Endothelial cell of umbilical vein (primary cell): ENCODE measurements at regions not wholly inside any gene's neighbourhood (a gene's known extent, or its start where the extent isn't known, plus 50 kb on each side); places are given as distances from the start of the nearest gene placed in this dataset.

Source experiments
- BruUV-seq: library from RNA; stranded (reverse); fragments of 400-500 nt; replicated peaks from 2 replicates; lab custom pipeline; 2021; lab: Mats Ljungman, UMichigan
- CTCF ChIA-PET: fragments of 300-600, 350-600 bp; sonication (Branson Sonifier 250); formaldehyde crosslinking; loops from one replicate; lab custom pipeline; 2021; ENCODE audit warnings: antibody characterized with exemption, inconsistent platforms; lab: Charles Lee
- POLR2A ChIA-PET: fragments of 300-600, 350-600 bp; sonication (Branson Sonifier 250); formaldehyde crosslinking; loops from one replicate; lab custom pipeline; 2021; ENCODE audit warnings: antibody characterized with exemption, inconsistent platforms; lab: Charles Lee
- DNase-seq: peaks from one replicate; pipeline ENCODE4 v3.0.0-alpha.2; 2011; ENCODE audit warnings: low read depth, low spot score
- FAIRE-seq: peaks from 2 replicates; lab custom pipeline; 2011; peaks lifted over from hg19 to GRCh38; lab: Jason Lieb, UNC
- H2AFZ ChIP-seq: 2 replicates; pipeline ENCODE4 v1.6.0; 2012; ENCODE audit warnings: low read depth, low read length, control low read depth, inconsistent platforms
- H3K27ac ChIP-seq: 2 replicates; pipeline ENCODE4 v1.5.1; 2011; ENCODE audit warnings: low read depth, mild to moderate bottlenecking, control low read depth, low read length, moderate library complexity; ENCODE audit not compliant: insufficient read depth
- H3K27me3 ChIP-seq, 2 experiments: 2 replicates each; pipeline versions ENCODE4 v1.6.0 to v1.6.1; 2011; ENCODE audit warnings: low read length in 2 of 2, mixed read lengths in 1 of 2; ENCODE audit not compliant: control insufficient read depth in 2 of 2, insufficient read depth in 2 of 2
- H3K36me3 ChIP-seq, 2 experiments: 2 replicates in 1 of 2; 3 replicates in 1 of 2; pipeline ENCODE4 v1.5.1; 2011; ENCODE audit warnings: low read length in 2 of 2, mild to moderate bottlenecking in 1 of 2, moderate library complexity in 1 of 2; ENCODE audit not compliant: control insufficient read depth in 2 of 2, insufficient read depth in 2 of 2; ENCODE audit errors: extremely low read depth in 1 of 2
- H3K4me1 ChIP-seq: 3 replicates; pipeline ENCODE4 v1.5.1; 2011; ENCODE audit warnings: mild to moderate bottlenecking, low read length; ENCODE audit not compliant: control insufficient read depth, insufficient read depth; ENCODE audit errors: extremely low read depth
- H3K4me2 ChIP-seq: 2 replicates; pipeline ENCODE4 v1.6.1; 2011; ENCODE audit warnings: low read length, control low read depth, mixed read lengths; ENCODE audit not compliant: insufficient read depth
- H3K4me3 ChIP-seq, 3 experiments: fragments of 200-600 bp in 1 of 3; sonication (generic), shearing (Covaris generic) in 1 of 3; replicated peaks in 1 of 3; 2 replicates each; pipeline ENCODE4 v1.5.1; 2011 to 2016; ENCODE audit warnings: control low read depth in 3 of 3, low read length in 3 of 3, mild to moderate bottlenecking in 2 of 3, inconsistent platforms in 1 of 3, low read depth in 1 of 3, moderate library complexity in 1 of 3; ENCODE audit not compliant: insufficient read depth in 1 of 3
- H3K79me2 ChIP-seq: 2 replicates; pipeline ENCODE4 v1.6.0; 2012; ENCODE audit warnings: low read length, inconsistent platforms; ENCODE audit not compliant: control insufficient read depth, insufficient read depth
- H3K9ac ChIP-seq: replicated peaks from 2 replicates; pipeline ENCODE3; 2011; ENCODE audit warnings: low read length, control low read depth; ENCODE audit not compliant: insufficient read depth; ENCODE audit errors: extremely low read depth
- H3K9me1 ChIP-seq: replicated peaks from 3 replicates; pipeline ENCODE4 v1.6.0; 2011; ENCODE audit warnings: mild to moderate bottlenecking, low read length; ENCODE audit not compliant: control insufficient read depth, insufficient read depth; ENCODE audit errors: extremely low read depth
- H3K9me3 ChIP-seq: replicated peaks from 2 replicates; pipeline ENCODE4 v1.5.1; 2012; ENCODE audit warnings: low read length, inconsistent platforms; ENCODE audit not compliant: control insufficient read depth, insufficient read depth
- H4K20me1 ChIP-seq: replicated peaks from 2 replicates; pipeline ENCODE3; 2011; ENCODE audit warnings: mild to moderate bottlenecking, low read length; ENCODE audit not compliant: control insufficient read depth, insufficient read depth; ENCODE audit errors: extremely low read depth
- CTCF ChIP-seq, 2 donors: IDR thresholded peaks; 1 replicate in 1 of 2; 2 replicates in 1 of 2; pipeline ENCODE4 v1.5.1; 2011; ENCODE audit warnings: low read length in 2 of 2, mild to moderate bottlenecking in 2 of 2, moderate library complexity in 2 of 2, control low read depth in 1 of 2, inconsistent platforms in 1 of 2, low read depth in 1 of 2; ENCODE audit not compliant: insufficient read depth in 1 of 2; ENCODE audit errors: extremely low read depth in 1 of 2
- EZH2 ChIP-seq: IDR thresholded peaks from 2 replicates; pipeline ENCODE4 v1.6.1; 2012; ENCODE audit warnings: borderline replicate concordance, low read depth, mild to moderate bottlenecking, moderate library complexity, low read length, inconsistent platforms; ENCODE audit not compliant: severe bottlenecking
- FOS ChIP-seq: IDR thresholded peaks from 2 replicates; pipeline ENCODE4 v1.6.1; 2011; ENCODE audit warnings: mild to moderate bottlenecking, low read length, moderate library complexity, borderline replicate concordance; ENCODE audit not compliant: insufficient read depth
- GATA2 ChIP-seq: IDR thresholded peaks from 2 replicates; pipeline ENCODE4 v1.7.0; 2011; ENCODE audit warnings: low read depth, mild to moderate bottlenecking, moderate library complexity, mixed read lengths, low read length; ENCODE audit not compliant: insufficient read length, insufficient read depth
- JUN ChIP-seq: IDR thresholded peaks from 2 replicates; pipeline ENCODE4 v1.6.1; 2011; ENCODE audit warnings: borderline replicate concordance, low read depth; ENCODE audit not compliant: insufficient read length, insufficient read depth
- MAX ChIP-seq: IDR thresholded peaks from 2 replicates; pipeline ENCODE4 v1.6.1; 2011; ENCODE audit not compliant: insufficient read depth, insufficient read length
- MYC ChIP-seq: IDR thresholded peaks from one replicate; pipeline ENCODE4 v1.6.1; 2011; ENCODE audit warnings: mild to moderate bottlenecking, low read depth, low read length
- POLR2A ChIP-seq: IDR thresholded peaks from 2 replicates; pipeline ENCODE4 v1.6.1; 2012; ENCODE audit warnings: low read depth, mild to moderate bottlenecking, control low read depth, low read length
- POLR2AphosphoS5 ChIP-seq: IDR thresholded peaks from 2 replicates; pipeline ENCODE4 v1.6.1; 2012; ENCODE audit warnings: low read depth, mild to moderate bottlenecking, control low read depth, low read length, moderate library complexity; ENCODE audit not compliant: insufficient read depth
- dilution Hi-C: fragments of 300-500 bp; cut with MboI; formaldehyde crosslinking; loops from one replicate; pipeline ENCODE4 v1.15.0; 2019; ENCODE audit warnings: low sequenced_read_pairs; ENCODE audit not compliant: extremely low pct_ligation_motif_present
- intact Hi-C: fragments of 100-400 bp; cut with micrococcal nuclease; formaldehyde crosslinking; loops from one replicate; pipeline ENCODE4 v1.10.0; 2022

GRCh38 chr3:147713234-147714133, 304.3 kb downstream of the ZIC1 start:
- no peaks in the 10 kb centered on the region for H3K9me3 ChIP-seq
- no peak overlapping the region for H3K4me2 ChIP-seq
- TF ChIP-seq POLR2AphosphoS5 (no peak), MAX (no peak), GATA2 (no peak), POLR2A (no peak), CTCF (IDR thresholded peaks at IDR 0.05; ENCODE audit: extremely low read depth in 1 of 2, insufficient read depth in 1 of 2, low read depth in 1 of 2, low read length in 2 of 2) (no peak), EZH2 (no peak), JUN (no peak), MYC (no peak), FOS (no peak)
- H3K27ac ChIP-seq: no peak overlapping the region
- H4K20me1 ChIP-seq: no peaks in the 10 kb centered on the region
- ChIA-PET POLR2A (no interaction called here), CTCF (interaction anchor here (1.6 to 1.7 kb wide), 2 partner anchors 99 to 364 kb away, joined by 3 to 6 read pairs; no protein-coding TSS in a partner anchor)
- no peak overlapping the region for H2AFZ ChIP-seq
- BruUV-seq: no TSS peak
- no peaks in the 10 kb centered on the region for H3K79me2 ChIP-seq
- H3K9me1 ChIP-seq: no peaks in the 10 kb centered on the region
- intact Hi-C loops (no loop called here), dilution Hi-C loops (no loop called here)
- H3K9ac ChIP-seq: no peak overlapping the region
- no peaks in the 10 kb centered on the region for H3K27me3 ChIP-seq
- no peak for FAIRE-seq
- no peak for DNase-seq
- H3K4me3 ChIP-seq: no peak overlapping the region
- H3K36me3 ChIP-seq: no peaks in the 10 kb centered on the region
- no peaks in the 10 kb centered on the region for H3K4me1 ChIP-seq
